RCC 7860 (cell line): ENCODE measurements at regions not wholly inside any gene's neighbourhood (a gene's known extent, or its start where the extent isn't known, plus 50 kb on each side); places are given as distances from the start of the nearest gene placed in this dataset.

Source experiments
- DNase-seq: peaks from one replicate; pipeline ENCODE4 v3.0.0-alpha.2; 2015; ENCODE audit warnings: low spot score
- FAIRE-seq: peaks from 2 replicates; lab custom pipeline; 2012; peaks lifted over from hg19 to GRCh38; lab: Jason Lieb, UNC

DNA sequence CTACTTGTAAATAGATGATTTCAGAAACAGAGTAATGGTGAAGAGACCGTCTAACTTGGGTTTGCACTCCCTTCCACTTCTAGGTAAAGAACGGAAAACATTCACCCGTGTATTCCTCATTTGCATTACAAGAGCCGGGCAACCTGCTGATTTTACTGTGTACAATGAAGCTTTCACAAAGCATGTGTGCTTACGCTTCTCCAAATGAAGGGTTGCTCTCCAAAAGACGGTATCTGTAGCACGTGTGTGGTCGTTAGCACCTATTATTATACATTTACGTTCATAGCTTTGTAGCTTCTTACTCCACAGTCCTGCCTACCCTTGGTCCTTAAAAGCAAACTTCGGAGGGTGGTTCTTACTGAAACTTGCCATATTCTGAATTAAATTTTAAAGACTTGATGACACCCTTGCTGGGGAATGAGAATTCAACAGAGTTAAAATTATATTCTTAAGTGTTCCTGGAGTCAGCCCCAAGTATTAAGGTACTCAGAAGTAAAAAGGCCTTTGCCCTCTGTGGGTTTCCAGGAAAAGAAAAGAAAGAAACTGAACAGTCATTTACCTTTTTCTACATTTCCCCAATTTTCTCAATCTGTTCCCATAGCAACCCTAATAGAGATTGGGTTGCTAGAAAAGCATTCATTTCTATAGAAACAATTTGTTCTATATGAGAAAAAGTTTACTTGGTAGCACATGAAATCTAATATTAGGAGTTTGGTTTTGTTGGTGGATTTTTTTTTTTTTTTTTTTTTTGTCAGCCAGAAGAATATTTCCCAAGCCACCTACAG lies 61.9 kb upstream of the KCNG1 start:
- FAIRE-seq: no peak
- no peak for DNase-seq

DNA sequence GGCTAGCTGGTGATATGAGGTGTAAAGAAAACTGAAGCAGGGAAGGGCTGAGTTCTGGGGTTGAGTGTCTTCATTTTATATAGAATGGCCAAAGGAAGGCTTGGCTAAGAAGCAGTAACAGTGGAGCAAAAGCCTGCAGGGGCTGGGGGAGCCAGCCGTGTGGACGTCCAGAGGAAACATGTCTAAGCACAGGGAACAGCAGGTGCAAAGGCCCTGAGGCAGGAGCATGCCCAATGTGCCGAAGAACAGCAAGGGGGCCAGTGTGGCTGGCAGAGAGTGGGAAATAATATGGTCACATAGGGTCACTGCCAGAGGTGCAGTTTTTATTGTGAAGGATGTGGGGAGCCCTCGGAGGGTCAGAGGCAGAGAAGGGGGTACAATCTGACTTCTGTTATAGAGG lies 60.5 kb upstream of the KCNG1 start:
- DNase-seq (no peak), FAIRE-seq (no peak)

DNA sequence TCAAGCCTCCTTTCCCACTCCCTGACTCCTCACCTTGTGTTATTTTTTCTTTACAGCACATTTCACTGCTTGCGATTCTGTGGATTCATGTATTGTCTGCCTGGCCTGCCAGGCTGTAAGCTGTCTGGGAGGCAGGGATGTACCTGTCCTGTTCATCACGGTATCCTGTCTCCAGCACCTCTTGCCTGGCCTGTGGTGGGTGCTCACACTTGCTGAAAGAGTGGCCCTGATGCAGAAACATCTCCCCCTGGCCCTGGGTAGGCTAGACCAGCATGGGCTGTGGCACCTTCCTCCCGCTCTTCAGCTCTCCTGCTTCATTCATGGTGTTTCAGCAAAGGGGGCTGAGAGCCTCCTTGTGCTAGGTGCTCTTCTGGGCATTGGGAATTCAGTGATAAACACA lies 60.1 kb upstream of the KCNG1 start:
- DNase-seq (no peak), FAIRE-seq (no peak)

DNA sequence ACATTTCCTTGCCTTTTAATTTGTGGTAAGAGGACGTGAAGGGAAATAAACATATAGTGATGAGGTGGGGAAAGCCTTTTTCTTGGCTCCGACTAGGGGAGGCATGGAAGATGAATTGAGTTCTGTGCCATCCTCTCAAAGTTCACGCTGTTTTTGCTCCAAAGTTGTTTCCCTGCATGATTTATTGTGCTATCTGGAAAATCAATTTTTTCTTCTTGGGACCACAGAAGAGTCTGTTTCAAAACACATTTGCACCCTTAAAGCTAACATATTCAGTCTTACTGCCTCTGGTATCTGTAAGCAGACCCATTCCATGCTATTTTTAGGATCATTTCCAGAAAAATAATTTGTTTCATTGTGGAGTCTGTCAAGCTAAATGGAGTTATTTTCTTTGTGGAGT lies 57.6 kb upstream of the KCNG1 start:
- FAIRE-seq: no peak
- DNase-seq: no peak

DNA sequence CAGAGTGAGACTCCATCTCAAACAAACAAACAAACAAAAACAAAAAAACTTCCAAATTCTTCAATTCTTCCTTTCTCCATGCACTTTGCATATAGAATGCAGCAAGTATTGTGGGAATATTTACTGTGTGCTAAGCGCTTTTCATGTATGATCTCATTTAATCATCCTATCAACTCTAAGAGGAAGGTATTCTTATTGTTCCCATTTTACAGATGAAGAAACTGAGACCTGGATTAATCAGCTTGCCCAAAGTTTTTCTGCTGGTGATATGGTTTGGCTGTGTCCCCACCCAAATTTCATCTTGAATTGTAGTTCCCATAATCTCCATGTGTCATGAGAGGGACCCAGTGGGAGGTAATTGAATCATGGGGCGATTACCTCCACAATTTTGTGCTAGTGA lies 56.6 kb upstream of the KCNG1 start:
- FAIRE-seq (no peak), DNase-seq (no peak)

DNA sequence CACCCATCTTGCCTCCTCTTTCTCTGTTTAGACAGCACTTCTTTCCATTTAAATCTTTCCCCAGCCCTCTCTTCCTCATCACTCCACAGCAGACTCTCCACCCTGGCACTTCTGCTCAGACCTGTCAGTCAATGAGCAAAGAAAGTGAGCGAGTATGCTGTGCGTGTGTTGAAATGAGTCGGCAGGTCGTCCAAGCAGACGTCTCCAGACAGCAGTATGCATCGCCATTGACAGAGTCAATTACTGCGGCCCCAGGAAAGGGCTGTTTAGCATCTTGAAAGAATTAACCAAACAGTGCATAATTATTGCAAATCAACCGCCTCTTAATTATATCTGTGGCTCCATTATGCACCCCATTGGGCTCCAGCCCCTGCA lies 54.8 kb upstream of the KCNG1 start:
- no peak for DNase-seq
- FAIRE-seq: no peak

DNA sequence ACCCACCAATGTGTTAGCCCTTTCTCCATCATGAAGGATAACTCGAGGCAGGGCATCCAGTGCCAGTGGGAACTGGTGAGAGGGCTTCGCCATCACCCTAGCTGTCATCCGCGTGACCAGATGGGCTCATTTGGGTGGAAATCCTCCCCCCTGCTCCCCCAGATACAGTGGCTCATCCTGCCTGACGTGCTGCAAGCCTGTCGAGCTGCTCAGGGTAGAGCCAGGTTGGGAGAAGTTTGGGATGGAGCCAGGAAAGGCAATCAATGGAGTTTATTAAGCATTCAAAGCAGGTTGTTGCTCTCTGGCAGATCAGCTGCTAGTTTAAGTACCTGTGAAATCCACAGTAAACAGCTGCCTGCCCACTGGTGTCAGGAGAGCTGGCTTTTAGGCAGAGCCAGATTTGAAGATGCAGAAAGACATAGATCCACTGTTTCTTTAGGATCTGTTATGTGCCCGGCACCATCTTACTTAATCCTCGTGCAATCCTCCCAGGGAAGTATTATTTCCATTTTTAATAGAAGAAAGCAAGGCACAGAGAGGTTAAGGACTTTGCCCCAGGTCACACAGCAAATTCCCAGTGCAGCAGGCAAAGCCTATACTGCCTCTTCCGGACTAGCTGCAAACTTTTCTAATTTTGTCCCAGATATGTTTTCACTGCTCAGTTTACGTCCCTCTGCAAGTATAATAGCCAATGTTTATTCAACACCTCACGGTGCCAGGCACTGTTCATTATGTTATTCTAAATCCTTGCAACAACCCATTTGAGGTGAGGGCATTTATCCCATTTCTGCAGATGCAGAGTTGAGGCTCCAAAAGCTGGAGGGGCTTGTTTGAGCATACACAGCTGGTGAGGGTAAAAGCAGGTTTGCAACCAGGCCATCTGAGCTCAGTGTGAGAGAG lies 54.1 kb upstream of the KCNG1 start:
- no peak for FAIRE-seq
- DNase-seq: no peak

DNA sequence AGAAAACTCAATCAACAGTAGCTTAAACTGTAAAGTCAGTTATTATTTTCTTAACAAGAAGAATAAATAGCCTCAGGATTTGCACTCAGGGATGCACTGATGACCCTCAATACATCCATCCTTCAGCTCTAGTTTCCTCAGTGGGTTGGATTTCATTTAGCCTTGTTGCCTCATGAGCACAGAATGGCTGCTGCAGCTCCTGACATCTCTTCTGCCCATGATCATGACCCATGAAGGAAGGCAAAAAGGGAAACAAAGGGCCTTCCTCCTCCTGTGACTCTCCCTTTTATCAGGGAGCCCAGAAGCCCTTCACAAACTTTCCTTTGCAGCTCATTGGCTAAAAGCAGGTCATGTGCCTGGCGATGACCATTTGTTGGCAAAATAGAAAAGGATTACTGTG lies 51.2 kb upstream of the KCNG1 start:
- FAIRE-seq (no peak), DNase-seq (no peak)
